BLaER1 (cell line): ENCODE measurements at regions not wholly inside any gene's neighbourhood (a gene's known extent, or its start where the extent isn't known, plus 50 kb on each side); places are given as distances from the start of the nearest gene placed in this dataset.
A peak's percentile ranks its signal among the peaks of the same experiment; 100 is the strongest.

ENCODE experiments used
- H3K27ac ChIP-seq: shearing (Covaris generic); formaldehyde crosslinking; 2 replicates; pipeline ENCODE4 v1.8.1; 2022
- H3K27me3 ChIP-seq: shearing (Covaris generic); formaldehyde crosslinking; 2 replicates; pipeline ENCODE4 v1.8.1; 2022
- H3K36me3 ChIP-seq: shearing (Covaris generic); formaldehyde crosslinking; 2 replicates; pipeline ENCODE4 v1.8.1; 2022
- H3K4me1 ChIP-seq: shearing (Covaris generic); formaldehyde crosslinking; 2 replicates; pipeline ENCODE4 v1.8.1; 2022
- H3K4me2 ChIP-seq: shearing (Covaris generic); formaldehyde crosslinking; 2 replicates; pipeline ENCODE4 v1.8.1; 2022
- H3K4me3 ChIP-seq: shearing (Covaris generic); formaldehyde crosslinking; 2 replicates; pipeline ENCODE4 v1.8.1; 2022
- H3K9ac ChIP-seq: shearing (Covaris generic); formaldehyde crosslinking; 2 replicates; pipeline ENCODE4 v1.8.1; 2022
- H3K9me3 ChIP-seq: shearing (Covaris generic); formaldehyde crosslinking; 2 replicates; pipeline ENCODE4 v1.8.1; 2022
- H4K20me1 ChIP-seq: shearing (Covaris generic); formaldehyde crosslinking; 2 replicates; pipeline ENCODE4 v1.8.1; 2022
- Cebpa-rat ChIP-seq: shearing (Covaris generic); IDR thresholded peaks from 2 replicates; pipeline ENCODE4 v1.8.1; 2022

- Histone ChIP-seq H3K9ac (no peak overlapping the region), H3K4me2 (no peak overlapping the region), H3K9me3 (no peaks in the 10 kb centered on the region), H3K27me3 (no peaks in the 10 kb centered on the region), H3K27ac (no peak overlapping the region), H4K20me1 (no peaks in the 10 kb centered on the region), H3K36me3 (peaks cover 5% of the 10 kb centered on the region), H3K4me3 (no peak overlapping the region), H3K4me1 (peaks cover 29% of the 10 kb centered on the region)
- TF ChIP-seq Cebpa-rat, result no peak
These were observed 50.1 kb downstream of the CEP43 start for GRCh38 chr6:167049275-167049674.

- Histone ChIP-seq H3K27me3 (no peaks in the 10 kb centered on the region), H3K4me2 (no peak overlapping the region), H4K20me1 (no peaks in the 10 kb centered on the region), H3K9ac (no peak overlapping the region), H3K36me3 (no peaks in the 10 kb centered on the region), H3K4me3 (no peak overlapping the region), H3K4me1 (peaks cover 45% of the 10 kb centered on the region), H3K9me3 (no peaks in the 10 kb centered on the region), H3K27ac (no peak overlapping the region)
- no peak for TF ChIP-seq Cebpa-rat
These were observed 51.7 kb downstream of the CEP43 start for GRCh38 chr6:167050903-167051302.

DNA sequence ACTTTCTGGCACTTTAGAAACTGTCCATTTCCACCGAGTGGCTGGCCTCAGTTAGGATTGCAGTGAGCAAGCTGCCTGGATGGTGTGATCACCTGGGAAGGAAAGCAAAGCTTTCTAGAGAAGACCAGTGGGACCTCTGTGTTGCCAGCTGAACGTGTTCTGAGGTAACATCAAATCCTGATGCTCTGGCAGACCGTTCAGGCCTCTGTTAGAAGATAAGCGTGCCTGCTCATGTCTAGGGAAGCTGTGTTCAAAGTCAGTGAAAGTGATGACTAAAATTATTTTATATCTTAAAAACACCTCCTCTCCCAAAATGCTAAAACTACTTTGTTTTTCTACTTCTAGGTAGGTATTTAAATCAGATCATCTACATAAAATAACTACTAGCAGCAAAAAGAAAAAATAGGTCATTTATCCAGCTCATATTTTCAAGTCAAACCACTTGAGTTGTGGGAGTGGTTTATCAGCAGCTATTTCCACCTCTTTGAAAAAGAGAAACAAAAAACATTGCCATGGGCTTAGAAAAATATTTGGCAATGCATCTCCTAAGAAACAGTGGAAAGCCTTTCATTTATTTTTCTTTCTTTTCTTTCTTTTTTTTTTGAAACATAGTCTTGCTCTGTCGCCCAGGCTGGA is 54.8 kb downstream of the CEP43 start:
- no peaks in the 10 kb centered on the region for H3K36me3 ChIP-seq
- no peaks in the 10 kb centered on the region for H3K9me3 ChIP-seq
- no peak overlapping the region for H3K27ac ChIP-seq
- no peaks in the 10 kb centered on the region for H4K20me1 ChIP-seq
- H3K4me2 ChIP-seq, result peak overlapping the region; percentile 52; the same call in 1 of the 2 replicates
- H3K4me1 ChIP-seq, result peaks cover 35% of the 10 kb centered on the region
- H3K27me3 ChIP-seq, result no peaks in the 10 kb centered on the region
- no peak overlapping the region for H3K9ac ChIP-seq
- TF ChIP-seq Cebpa-rat, result no peak
- H3K4me3 ChIP-seq, result no peak overlapping the region

DNA sequence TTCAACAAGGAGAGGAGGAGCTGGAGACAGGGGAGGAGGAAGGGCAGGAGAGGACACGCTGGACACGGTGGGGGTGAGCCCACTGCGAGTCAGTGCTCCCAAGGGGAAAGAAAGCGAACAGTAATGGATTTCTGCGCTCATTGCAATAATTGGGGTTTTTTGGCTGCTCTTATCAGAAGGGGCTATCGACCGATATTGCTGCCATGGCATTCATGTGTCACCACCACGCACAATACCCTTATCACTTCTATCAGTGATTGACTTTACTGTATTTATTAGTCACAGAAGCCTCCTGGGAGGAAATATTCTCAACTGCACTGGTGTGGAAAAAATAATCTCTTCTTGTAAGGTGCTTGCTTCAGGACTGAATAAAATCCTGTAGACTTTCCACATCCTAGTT is 55.8 kb downstream of the CEP43 start:
- H3K4me1 ChIP-seq, result peaks cover 35% of the 10 kb centered on the region
- H3K27ac ChIP-seq, result no peak overlapping the region
- peak overlapping the region; percentile 52 for H3K4me2 ChIP-seq
- no peak for TF ChIP-seq Cebpa-rat
- H3K36me3 ChIP-seq, result no peaks in the 10 kb centered on the region
- no peak overlapping the region for H3K4me3 ChIP-seq
- no peak overlapping the region for H3K9ac ChIP-seq
- H3K9me3 ChIP-seq, result no peaks in the 10 kb centered on the region
- no peaks in the 10 kb centered on the region for H3K27me3 ChIP-seq
- H4K20me1 ChIP-seq, result no peaks in the 10 kb centered on the region

- Histone ChIP-seq H3K9me3 (no peaks in the 10 kb centered on the region), H3K4me3 (no peak overlapping the region), H3K9ac (no peak overlapping the region), H3K4me2 (peak overlapping the region; percentile 46), H4K20me1 (no peaks in the 10 kb centered on the region), H3K27ac (no peak overlapping the region), H3K36me3 (no peaks in the 10 kb centered on the region), H3K27me3 (no peaks in the 10 kb centered on the region), H3K4me1 (peaks cover 35% of the 10 kb centered on the region)
- TF ChIP-seq Cebpa-rat, result no peak
These were observed 57.2 kb downstream of the CEP43 start for GRCh38 chr6:167056370-167056769.

- peaks cover 35% of the 10 kb centered on the region for H3K4me1 ChIP-seq
- H3K4me3 ChIP-seq, result no peak overlapping the region
- H4K20me1 ChIP-seq, result no peaks in the 10 kb centered on the region
- no peak overlapping the region for H3K9ac ChIP-seq
- TF ChIP-seq Cebpa-rat, result no peak
- H3K27me3 ChIP-seq, result no peaks in the 10 kb centered on the region
- no peaks in the 10 kb centered on the region for H3K36me3 ChIP-seq
- no peak overlapping the region for H3K27ac ChIP-seq
- no peaks in the 10 kb centered on the region for H3K9me3 ChIP-seq
- no peak overlapping the region for H3K4me2 ChIP-seq
These were observed 59.1 kb downstream of the CEP43 start for GRCh38 chr6:167058261-167058660.
